Activated CD4-positive, alpha-beta memory T cell treated with anti-CD3 and anti-CD28 coated beads for 36 hours (primary cell): ENCODE measurements at regions not wholly inside any gene's neighbourhood (a gene's known extent, or its start where the extent isn't known, plus 50 kb on each side); places are given as distances from the start of the nearest gene placed in this dataset.

ENCODE experiments used
- CTCF ChIA-PET: fragments of 350-600 bp; sonication (Branson Sonifier 250); formaldehyde crosslinking; loops from one replicate; lab custom pipeline; 2021; ENCODE audit warnings: antibody characterized with exemption, inconsistent platforms; lab: Charles Lee
- POLR2A ChIA-PET: fragments of 350-600 bp; sonication (Branson Sonifier 250); formaldehyde crosslinking; loops from one replicate; lab custom pipeline; 2021; ENCODE audit warnings: antibody characterized with exemption; lab: Charles Lee
- DNase-seq: peaks from one replicate; pipeline ENCODE4 v3.0.0-alpha.2; 2020
- H3K27ac Mint-ChIP-seq: one replicate; pipeline ENCODE4 v1.8.0; 2021; ENCODE audit warnings: mixed read lengths
- H3K27me3 Mint-ChIP-seq: one replicate; pipeline ENCODE4 v1.8.0; 2021; ENCODE audit warnings: mixed read lengths
- H3K36me3 Mint-ChIP-seq: one replicate; pipeline ENCODE4 v1.8.0; 2021; ENCODE audit warnings: mixed read lengths
- H3K4me1 Mint-ChIP-seq: one replicate; pipeline ENCODE4 v1.8.0; 2021; ENCODE audit warnings: low read depth, mixed read lengths
- H3K4me3 Mint-ChIP-seq: one replicate; pipeline ENCODE4 v1.8.0; 2021; ENCODE audit warnings: mild to moderate bottlenecking, mixed read lengths
- H3K9me3 Mint-ChIP-seq: one replicate; pipeline ENCODE4 v1.8.0; 2021; ENCODE audit warnings: mixed read lengths
- intact Hi-C: fragments of 100-400 bp; cut with micrococcal nuclease; formaldehyde crosslinking; loops from one replicate; pipeline ENCODE4 v1.15.1; 2023

DNA sequence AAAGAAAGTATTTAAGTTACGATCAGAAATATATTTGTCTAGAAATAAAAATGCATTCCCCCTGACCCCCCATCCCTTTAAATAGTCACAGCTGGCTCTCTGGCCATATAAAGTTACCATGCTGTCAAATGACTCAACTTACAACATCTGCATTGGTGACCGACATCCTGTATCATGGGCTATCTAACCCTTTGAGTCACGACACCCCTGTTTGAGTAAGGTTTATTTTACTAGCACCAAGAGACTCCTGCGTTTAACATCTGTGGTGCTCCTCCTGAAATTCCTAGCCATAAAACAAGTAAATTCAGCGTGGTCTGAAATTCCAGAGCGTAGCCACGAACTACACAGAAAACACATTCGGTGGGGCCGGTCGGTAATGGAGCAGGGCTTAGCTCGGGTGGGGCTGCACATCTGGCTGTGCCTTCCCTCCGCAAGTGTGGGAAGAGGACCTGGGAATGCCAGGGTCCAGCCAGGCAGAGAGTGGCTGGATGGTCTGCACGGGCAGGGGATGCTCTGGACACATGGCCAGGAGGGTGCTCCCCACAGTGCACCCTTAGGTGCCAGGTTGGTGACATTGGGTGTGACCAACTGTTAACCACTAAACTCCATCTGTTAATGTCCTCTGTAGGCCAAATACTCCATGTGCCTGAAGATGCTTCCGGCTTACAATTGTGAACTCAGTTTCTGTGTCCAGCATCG, 53.0 kb upstream of the CLDN14 start:
- no peaks in the 10 kb centered on the region for H3K4me1 Mint-ChIP-seq
- H3K9me3 Mint-ChIP-seq: no peaks in the 10 kb centered on the region
- POLR2A ChIA-PET: no interaction called here
- CTCF ChIA-PET: no interaction called here
- no peak overlapping the region for H3K27ac Mint-ChIP-seq
- no peak for DNase-seq
- H3K27me3 Mint-ChIP-seq: peaks cover 6% of the 10 kb centered on the region
- H3K4me3 Mint-ChIP-seq: no peak overlapping the region
- no peaks in the 10 kb centered on the region for H3K36me3 Mint-ChIP-seq
- intact Hi-C loops: no loop called here

- H3K9me3 Mint-ChIP-seq: no peaks in the 10 kb centered on the region
- CTCF ChIA-PET: no interaction called here
- H3K4me3 Mint-ChIP-seq: no peak overlapping the region
- intact Hi-C loops: no loop called here
- no peaks in the 10 kb centered on the region for H3K4me1 Mint-ChIP-seq
- no peaks in the 10 kb centered on the region for H3K36me3 Mint-ChIP-seq
- DNase-seq: no peak
- POLR2A ChIA-PET: no interaction called here
- H3K27me3 Mint-ChIP-seq: peaks cover 6% of the 10 kb centered on the region
- H3K27ac Mint-ChIP-seq: no peak overlapping the region
These were observed 53.5 kb upstream of the CLDN14 start for GRCh38 chr21:36533468-36533848.

DNA sequence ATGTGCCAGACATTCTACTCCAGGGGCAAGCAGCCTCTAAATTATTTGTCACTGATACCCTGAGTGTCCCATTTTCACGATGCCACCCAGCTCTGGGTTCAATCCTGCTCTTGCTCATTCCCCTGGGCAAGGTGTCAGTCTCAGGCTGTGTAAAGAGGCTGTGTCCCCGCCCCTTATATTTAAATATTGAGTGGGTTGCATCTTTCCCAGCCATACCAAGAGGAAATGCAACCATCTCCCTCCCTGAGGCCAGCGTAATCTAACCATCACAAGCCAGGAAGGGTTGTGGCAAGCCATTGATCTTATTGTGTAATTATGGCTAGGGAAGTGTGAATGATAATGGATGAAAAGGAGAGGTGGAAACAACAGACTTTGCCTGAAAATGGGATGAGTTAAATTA, 54.7 kb upstream of the CLDN14 start:
- Mint-ChIP-seq H3K4me1 (no peaks in the 10 kb centered on the region), H3K27ac (no peak overlapping the region), H3K27me3 (peaks cover 6% of the 10 kb centered on the region), H3K9me3 (no peaks in the 10 kb centered on the region), H3K36me3 (no peaks in the 10 kb centered on the region), H3K4me3 (no peak overlapping the region)
- intact Hi-C loops: no loop called here
- POLR2A ChIA-PET: no interaction called here
- CTCF ChIA-PET: interaction anchor here (0.5 kb wide), 1 partner anchor 36 kb away, joined by 3 read pairs; no protein-coding TSS in a partner anchor
- DNase-seq: no peak

DNA sequence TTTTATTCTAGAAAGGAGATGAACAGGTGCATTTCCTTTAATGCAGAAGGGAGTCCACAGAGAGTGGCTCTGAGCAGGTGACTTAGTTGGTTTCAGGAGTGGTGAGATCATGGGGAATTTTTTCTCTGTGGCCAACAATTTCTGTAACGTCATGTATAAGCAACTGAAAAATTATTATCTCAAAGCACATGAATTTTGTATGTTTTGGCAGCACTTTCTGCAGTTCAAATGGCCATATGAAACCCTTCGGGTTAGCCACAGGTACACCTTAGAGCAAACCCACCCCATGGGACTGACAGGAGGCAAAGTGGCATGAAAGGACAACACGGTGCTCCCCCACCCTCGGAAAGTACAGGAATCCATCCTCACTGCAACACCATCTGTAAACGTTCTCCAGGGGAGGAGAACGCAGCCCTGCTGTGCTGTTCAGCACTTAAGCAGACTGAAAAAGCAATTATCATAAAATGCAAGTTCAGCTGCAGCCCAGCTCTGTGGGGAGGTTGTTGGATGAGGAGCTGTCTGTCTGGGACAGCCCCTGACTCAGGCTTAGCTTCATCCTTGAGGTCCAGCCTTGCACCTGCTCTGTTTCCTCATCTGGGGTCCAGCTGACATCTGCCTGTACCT, 55.8 kb upstream of the CLDN14 start:
- Mint-ChIP-seq H3K27ac (no peak overlapping the region), H3K9me3 (no peaks in the 10 kb centered on the region), H3K4me3 (no peak overlapping the region), H3K4me1 (no peaks in the 10 kb centered on the region), H3K36me3 (no peaks in the 10 kb centered on the region), H3K27me3 (peaks cover 3% of the 10 kb centered on the region)
- no peak for DNase-seq
- POLR2A ChIA-PET: no interaction called here
- CTCF ChIA-PET: no interaction called here
- intact Hi-C loops: no loop called here

GRCh38 chr21:36538761-36539160, 58.8 kb upstream of the CLDN14 start:
- POLR2A ChIA-PET: no interaction called here
- H3K4me1 Mint-ChIP-seq: no peaks in the 10 kb centered on the region
- no peak for DNase-seq
- H3K27me3 Mint-ChIP-seq: peaks cover 8% of the 10 kb centered on the region
- no peak overlapping the region for H3K4me3 Mint-ChIP-seq
- intact Hi-C loops: no loop called here
- H3K27ac Mint-ChIP-seq: no peak overlapping the region
- no peaks in the 10 kb centered on the region for H3K36me3 Mint-ChIP-seq
- no peaks in the 10 kb centered on the region for H3K9me3 Mint-ChIP-seq
- CTCF ChIA-PET: no interaction called here

DNA sequence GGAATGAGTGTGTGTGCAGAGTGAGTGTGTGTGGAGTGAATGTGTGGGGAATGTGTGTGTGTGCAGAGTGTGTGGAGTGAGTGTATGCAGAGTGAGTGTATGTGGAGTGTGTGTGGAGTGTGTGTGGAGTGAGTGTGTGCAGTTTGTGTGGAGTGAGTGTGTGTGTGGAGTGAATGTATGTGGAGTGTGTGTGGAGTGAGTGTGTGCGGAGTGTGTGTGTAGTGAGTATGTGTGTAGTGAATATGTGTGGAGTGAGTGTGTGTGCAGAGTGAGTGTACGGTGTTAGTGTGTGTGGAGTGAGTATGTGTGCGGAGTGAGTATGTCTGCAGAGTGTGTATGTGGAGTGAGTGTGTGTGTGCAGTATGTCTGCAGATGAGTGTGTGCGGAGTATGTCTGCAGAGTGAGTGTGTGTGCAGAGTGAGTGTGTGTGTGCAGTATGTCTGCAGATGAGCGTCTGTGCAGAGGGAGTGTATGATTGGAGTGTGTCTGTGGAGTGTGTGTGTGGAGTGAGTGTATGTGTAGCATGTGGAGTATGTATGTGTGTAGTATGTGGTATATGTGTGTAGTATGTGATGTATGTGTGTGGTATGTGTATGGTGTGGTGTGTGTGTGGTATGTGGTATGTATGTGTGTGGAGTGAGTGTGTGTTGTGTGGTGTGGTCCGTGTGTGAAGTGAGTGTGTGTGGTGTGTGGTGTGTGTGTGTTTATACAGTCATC, 59.7 kb upstream of the CLDN14 start:
- no peaks in the 10 kb centered on the region for H3K36me3 Mint-ChIP-seq
- no peaks in the 10 kb centered on the region for H3K4me1 Mint-ChIP-seq
- peaks cover 9% of the 10 kb centered on the region for H3K27me3 Mint-ChIP-seq
- H3K9me3 Mint-ChIP-seq: no peaks in the 10 kb centered on the region
- intact Hi-C loops: no loop called here
- no peak overlapping the region for H3K4me3 Mint-ChIP-seq
- ChIA-PET CTCF (no interaction called here), POLR2A (no interaction called here)
- H3K27ac Mint-ChIP-seq: no peak overlapping the region
- no peak for DNase-seq

- intact Hi-C loops: no loop called here
- H3K4me3 Mint-ChIP-seq: no peak overlapping the region
- no peaks in the 10 kb centered on the region for H3K4me1 Mint-ChIP-seq
- no peaks in the 10 kb centered on the region for H3K9me3 Mint-ChIP-seq
- peaks cover 10% of the 10 kb centered on the region for H3K27me3 Mint-ChIP-seq
- H3K36me3 Mint-ChIP-seq: no peaks in the 10 kb centered on the region
- ChIA-PET POLR2A (no interaction called here), CTCF (no interaction called here)
- DNase-seq: no peak
- no peak overlapping the region for H3K27ac Mint-ChIP-seq
These were observed 60.8 kb upstream of the CLDN14 start for GRCh38 chr21:36540700-36541099.

- Mint-ChIP-seq H3K27me3 (peaks cover 6% of the 10 kb centered on the region), H3K9me3 (no peaks in the 10 kb centered on the region), H3K27ac (no peak overlapping the region), H3K4me3 (no peak overlapping the region), H3K36me3 (no peaks in the 10 kb centered on the region), H3K4me1 (no peaks in the 10 kb centered on the region)
- ChIA-PET CTCF (no interaction called here), POLR2A (no interaction called here)
- intact Hi-C loops: no loop called here
- DNase-seq: no peak
These were observed 61.8 kb upstream of the CLDN14 start for GRCh38 chr21:36541721-36542139.

DNA sequence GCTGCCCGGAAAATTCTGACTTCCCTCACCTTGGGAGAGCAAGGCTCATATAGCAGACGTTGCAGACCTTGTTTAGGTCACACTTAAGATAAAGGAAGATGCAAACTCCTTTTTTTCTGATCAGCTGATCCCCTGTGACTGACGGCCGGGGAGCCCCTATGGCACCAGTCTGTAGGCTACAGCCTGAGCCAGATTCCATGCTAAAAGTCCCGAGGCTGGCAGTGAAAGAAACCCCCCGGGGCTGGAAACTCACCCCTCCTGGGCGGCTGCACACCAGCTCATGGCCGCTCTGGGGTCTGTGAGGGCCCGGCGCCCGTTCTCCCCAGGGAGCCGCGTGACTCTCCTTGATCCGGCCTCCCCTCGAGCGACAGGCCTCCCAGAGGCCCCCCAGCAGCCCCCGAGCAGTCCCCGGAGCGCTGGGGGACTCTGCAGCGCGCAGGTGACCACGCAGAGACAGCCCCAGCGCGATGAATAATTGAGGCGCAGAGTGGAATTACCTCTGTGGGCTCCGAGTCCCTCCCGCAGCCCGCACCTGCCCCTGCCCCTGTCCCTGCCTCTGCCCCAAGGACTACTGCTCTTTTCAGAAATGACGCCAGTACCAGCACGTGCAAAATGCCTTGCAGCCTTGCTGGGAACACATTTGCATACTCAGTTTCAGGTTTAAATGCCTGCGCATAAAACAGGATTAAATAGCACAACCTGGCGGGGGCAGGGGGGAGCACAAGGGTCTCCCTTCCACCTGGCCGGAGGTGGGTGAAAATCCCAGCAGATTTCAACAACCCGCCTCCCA, 62.6 kb upstream of the CLDN14 start:
- CTCF ChIA-PET: no interaction called here
- no peaks in the 10 kb centered on the region for H3K36me3 Mint-ChIP-seq
- peak; percentile 30 for DNase-seq
- H3K9me3 Mint-ChIP-seq: no peaks in the 10 kb centered on the region
- H3K4me3 Mint-ChIP-seq: no peak overlapping the region
- intact Hi-C loops: no loop called here
- H3K4me1 Mint-ChIP-seq: no peaks in the 10 kb centered on the region
- H3K27me3 Mint-ChIP-seq: peaks cover 6% of the 10 kb centered on the region
- H3K27ac Mint-ChIP-seq: no peak overlapping the region
- POLR2A ChIA-PET: no interaction called here

DNA sequence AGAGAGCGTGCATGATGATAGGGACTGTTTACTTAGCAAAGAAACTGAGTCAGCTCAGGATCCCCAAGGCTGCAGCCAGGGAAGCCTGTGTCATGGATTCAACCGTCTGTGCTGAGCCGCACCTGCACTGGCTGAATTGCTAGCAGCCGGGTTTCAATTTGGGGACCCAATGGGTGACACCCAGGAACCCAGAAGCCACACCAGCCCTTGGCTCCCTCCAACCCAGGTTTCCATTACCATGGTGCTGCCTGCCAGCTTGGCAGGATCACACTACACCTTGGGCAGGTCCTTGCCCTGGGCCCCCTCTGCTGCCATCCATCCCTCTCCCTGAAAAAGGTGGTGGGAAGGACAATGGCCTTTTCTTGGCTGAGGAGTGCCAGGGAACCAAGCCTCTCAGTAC, 64.0 kb upstream of the CLDN14 start:
- Mint-ChIP-seq H3K27ac (no peak overlapping the region), H3K27me3 (peaks cover 9% of the 10 kb centered on the region), H3K36me3 (no peaks in the 10 kb centered on the region), H3K9me3 (no peaks in the 10 kb centered on the region), H3K4me3 (no peak overlapping the region), H3K4me1 (no peaks in the 10 kb centered on the region)
- CTCF ChIA-PET: no interaction called here
- POLR2A ChIA-PET: no interaction called here
- intact Hi-C loops: no loop called here
- no peak for DNase-seq

GRCh38 chr21:36544545-36544944, 64.6 kb upstream of the CLDN14 start:
- Mint-ChIP-seq H3K4me3 (no peak overlapping the region), H3K9me3 (no peaks in the 10 kb centered on the region), H3K36me3 (no peaks in the 10 kb centered on the region), H3K27me3 (peaks cover 9% of the 10 kb centered on the region), H3K4me1 (no peaks in the 10 kb centered on the region), H3K27ac (no peak overlapping the region)
- CTCF ChIA-PET: no interaction called here
- POLR2A ChIA-PET: no interaction called here
- intact Hi-C loops: no loop called here
- DNase-seq: no peak

DNA sequence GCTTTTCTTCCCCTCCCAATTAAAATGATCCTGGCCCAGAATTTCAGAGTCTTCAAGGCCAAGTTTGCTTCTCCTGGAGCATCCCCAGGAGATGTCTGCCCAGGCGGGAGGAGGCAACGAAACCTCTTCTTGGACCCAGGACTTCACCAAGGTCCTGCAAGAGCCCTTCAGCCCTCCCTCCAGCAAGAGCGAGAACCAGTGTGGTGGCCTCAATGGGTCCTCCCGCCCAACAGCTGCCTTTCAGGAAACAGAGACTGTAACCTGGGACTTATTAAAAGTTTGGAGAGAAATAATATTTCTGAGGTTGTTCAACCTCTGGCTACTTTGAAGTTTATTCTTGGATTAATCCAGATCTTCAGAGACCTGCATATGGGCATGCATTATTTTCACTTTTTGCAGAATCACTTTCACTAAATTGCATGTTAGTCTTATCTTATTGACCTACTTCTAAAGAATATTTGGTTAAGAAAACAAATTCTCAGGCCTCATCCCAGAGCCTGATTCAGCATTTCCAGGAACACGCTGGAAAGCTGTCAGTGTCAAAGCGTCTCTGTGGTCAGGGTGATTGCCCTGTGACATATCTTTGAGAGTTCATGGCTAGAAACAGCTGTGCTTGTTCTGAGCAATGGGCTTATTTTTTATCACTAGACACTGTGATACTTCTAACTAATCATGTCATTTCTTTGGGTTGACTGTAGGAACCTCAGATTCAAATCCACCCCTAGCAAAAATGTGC, 66.0 kb upstream of the CLDN14 start:
- Mint-ChIP-seq H3K9me3 (no peaks in the 10 kb centered on the region), H3K27me3 (peaks cover 9% of the 10 kb centered on the region), H3K36me3 (no peaks in the 10 kb centered on the region), H3K4me3 (no peak overlapping the region), H3K4me1 (no peaks in the 10 kb centered on the region), H3K27ac (no peak overlapping the region)
- POLR2A ChIA-PET: no interaction called here
- DNase-seq: no peak
- intact Hi-C loops: no loop called here
- CTCF ChIA-PET: no interaction called here
